Renal pelvis (tissue), 1 donor: ENCODE measurements at regions not wholly inside any gene's neighbourhood (a gene's known extent, or its start where the extent isn't known, plus 50 kb on each side); places are given as distances from the start of the nearest gene placed in this dataset.

Experiments
- DNase-seq: peaks from one replicate; pipeline ENCODE4 v3.0.0-alpha.2; 2013

GRCh38 chr22:49548356-49549202 is 279.1 kb downstream of the BRD1 start:
- no peak for DNase-seq

- DNase-seq: no peak
These were observed 279.9 kb downstream of the BRD1 start for GRCh38 chr22:49547751-49548239.

- no peak for DNase-seq
These were observed 280.7 kb downstream of the BRD1 start for GRCh38 chr22:49546811-49547585.

GRCh38 chr22:49545606-49546005 is 282.1 kb downstream of the BRD1 start:
- no peak for DNase-seq

- no peak for DNase-seq
These were observed 283.4 kb downstream of the BRD1 start for GRCh38 chr22:49544286-49544685.

- DNase-seq: no peak
These were observed 283.8 kb downstream of the BRD1 start for GRCh38 chr22:49543876-49544275.

- no peak for DNase-seq
These were observed 285.9 kb downstream of the BRD1 start for GRCh38 chr22:49541693-49542230.

GRCh38 chr22:49540913-49541692 is 286.6 kb downstream of the BRD1 start:
- DNase-seq: no peak

GRCh38 chr22:49540084-49540912 is 287.4 kb downstream of the BRD1 start:
- DNase-seq: no peak

GRCh38 chr22:49538006-49538405 is 289.7 kb downstream of the BRD1 start:
- DNase-seq: no peak

GRCh38 chr22:49536571-49537131 is 291.0 kb downstream of the BRD1 start:
- no peak for DNase-seq

- no peak for DNase-seq
These were observed 292.0 kb downstream of the BRD1 start for GRCh38 chr22:49535527-49536125.

GRCh38 chr22:49535126-49535525 is 292.5 kb downstream of the BRD1 start:
- DNase-seq: no peak

GRCh38 chr22:49534386-49534785 is 293.3 kb downstream of the BRD1 start:
- no peak for DNase-seq

GRCh38 chr22:49533886-49534285 is 293.8 kb downstream of the BRD1 start:
- DNase-seq: no peak

GRCh38 chr22:49532869-49533802 is 294.5 kb downstream of the BRD1 start:
- no peak for DNase-seq

GRCh38 chr22:49531368-49531791 is 296.3 kb downstream of the BRD1 start:
- no peak for DNase-seq

- no peak for DNase-seq
These were observed 296.9 kb downstream of the BRD1 start for GRCh38 chr22:49530671-49531367.

GRCh38 chr22:49528420-49528720 is 299.3 kb downstream of the BRD1 start:
- no peak for DNase-seq
